ENCODE measurements at regions not wholly inside any gene's neighbourhood (a gene's known extent, or its start where the extent isn't known, plus 50 kb on each side); places are given as distances from the start of the nearest gene placed in this dataset.

DNA sequence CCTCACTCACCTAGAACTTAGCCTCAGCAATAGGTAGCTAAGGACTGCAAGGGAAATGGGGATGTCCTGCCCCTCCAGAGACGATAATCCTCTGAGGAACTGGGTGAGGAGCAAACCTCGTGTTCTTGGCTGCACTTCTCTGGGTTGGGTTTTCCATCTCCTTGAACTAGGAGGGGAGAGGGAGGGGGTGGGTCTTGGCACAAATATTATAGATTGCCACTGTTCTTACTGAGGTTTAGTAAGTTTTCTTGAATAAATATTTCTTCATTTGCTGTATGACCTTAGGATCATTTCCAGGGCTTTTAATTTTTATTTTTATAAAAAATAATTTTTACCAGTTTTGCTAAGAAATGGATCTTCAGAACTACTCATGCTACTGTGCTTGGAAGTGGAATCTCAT lies 406.7 kb upstream of the FZD8 start:
- POLR2A ChIA-PET = no interaction called here
- in situ Hi-C loops (cut with MboI) = no loop called here
- H3K9ac ChIP-seq (ENCODE audit: control insufficient read depth, insufficient read depth, low read length) = no peak overlapping the region
- no peak overlapping the region for H2AFZ ChIP-seq (ENCODE audit: control insufficient read depth, low read depth, low read length)
- H3K4me1 ChIP-seq (ENCODE audit: control insufficient read depth, insufficient read depth, low read length) = no peaks in the 10 kb centered on the region
- intact Hi-C loops (cut with micrococcal nuclease; ENCODE audit: unreplicated experiment) = no loop called here
- FAIRE-seq (no peak), ATAC-seq (no peak), DNase-seq (ENCODE audit: low read depth, low spot score) (no peak)
- RAD21 ChIA-PET (ENCODE audit: unreplicated experiment) = no interaction called here
- H3K27ac ChIP-seq (ENCODE audit: control insufficient read depth, insufficient read depth) = no peak overlapping the region
- H4K20me1 ChIP-seq (ENCODE audit: control insufficient read depth, insufficient read depth) = no peaks in the 10 kb centered on the region
- no peak overlapping the region for H3K4me2 ChIP-seq (ENCODE audit: control insufficient read depth, insufficient read depth)
- no peak overlapping the region for H3K4me3 ChIP-seq
- H3K9me3 ChIP-seq (replicated peaks; ENCODE audit: control insufficient read depth, insufficient read depth, low read length) = no peaks in the 10 kb centered on the region
- no peaks in the 10 kb centered on the region for H3K27me3 ChIP-seq (replicated peaks in 1 of 2; ENCODE audit: control insufficient read depth in 2 of 2, insufficient read depth in 2 of 2, low read length in 1 of 2)
- CTCF ChIA-PET = no interaction called here
- WGBS (ENCODE audit: insufficient coverage, insufficient replicate concordance, low lambda C conversion rate, missing lambda C conversion rate) = 0% methylated on average over 2 of the region's 2 CpGs
- no peaks in the 10 kb centered on the region for H3K36me3 ChIP-seq (ENCODE audit: control insufficient read depth in 2 of 2, insufficient read depth in 2 of 2, low read length in 1 of 2)
- TF ChIP-seq MXI1 (IDR thresholded peaks at IDR 0.05; ENCODE audit: low read depth, low read length) = no peak
- TF ChIP-seq, protein P1, sequence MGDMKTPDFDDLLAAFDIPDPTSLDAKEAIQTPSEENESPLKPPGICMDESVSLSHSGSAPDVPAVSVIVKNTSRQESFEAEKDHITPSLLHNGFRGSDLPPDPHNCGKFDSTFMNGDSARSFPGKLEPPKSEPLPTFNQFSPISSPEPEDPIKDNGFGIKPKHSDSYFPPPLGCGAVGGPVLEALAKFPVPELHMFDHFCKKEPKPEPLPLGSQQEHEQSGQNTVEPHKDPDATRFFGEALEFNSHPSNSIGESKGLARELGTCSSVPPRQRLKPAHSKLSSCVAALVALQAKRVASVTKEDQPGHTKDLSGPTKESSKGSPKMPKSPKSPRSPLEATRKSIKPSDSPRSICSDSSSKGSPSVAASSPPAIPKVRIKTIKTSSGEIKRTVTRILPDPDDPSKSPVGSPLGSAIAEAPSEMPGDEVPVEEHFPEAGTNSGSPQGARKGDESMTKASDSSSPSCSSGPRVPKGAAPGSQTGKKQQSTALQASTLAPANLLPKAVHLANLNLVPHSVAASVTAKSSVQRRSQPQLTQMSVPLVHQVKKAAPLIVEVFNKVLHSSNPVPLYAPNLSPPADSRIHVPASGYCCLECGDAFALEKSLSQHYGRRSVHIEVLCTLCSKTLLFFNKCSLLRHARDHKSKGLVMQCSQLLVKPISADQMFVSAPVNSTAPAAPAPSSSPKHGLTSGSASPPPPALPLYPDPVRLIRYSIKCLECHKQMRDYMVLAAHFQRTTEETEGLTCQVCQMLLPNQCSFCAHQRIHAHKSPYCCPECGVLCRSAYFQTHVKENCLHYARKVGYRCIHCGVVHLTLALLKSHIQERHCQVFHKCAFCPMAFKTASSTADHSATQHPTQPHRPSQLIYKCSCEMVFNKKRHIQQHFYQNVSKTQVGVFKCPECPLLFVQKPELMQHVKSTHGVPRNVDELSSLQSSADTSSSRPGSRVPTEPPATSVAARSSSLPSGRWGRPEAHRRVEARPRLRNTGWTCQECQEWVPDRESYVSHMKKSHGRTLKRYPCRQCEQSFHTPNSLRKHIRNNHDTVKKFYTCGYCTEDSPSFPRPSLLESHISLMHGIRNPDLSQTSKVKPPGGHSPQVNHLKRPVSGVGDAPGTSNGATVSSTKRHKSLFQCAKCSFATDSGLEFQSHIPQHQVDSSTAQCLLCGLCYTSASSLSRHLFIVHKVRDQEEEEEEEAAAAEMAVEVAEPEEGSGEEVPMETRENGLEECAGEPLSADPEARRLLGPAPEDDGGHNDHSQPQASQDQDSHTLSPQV (IDR thresholded peaks at IDR 0.05) = no peak
- no peak for TF ChIP-seq TBL1XR1 (IDR thresholded peaks at IDR 0.05; ENCODE audit: low read depth, low read length)
- TF ChIP-seq, protein P2, sequence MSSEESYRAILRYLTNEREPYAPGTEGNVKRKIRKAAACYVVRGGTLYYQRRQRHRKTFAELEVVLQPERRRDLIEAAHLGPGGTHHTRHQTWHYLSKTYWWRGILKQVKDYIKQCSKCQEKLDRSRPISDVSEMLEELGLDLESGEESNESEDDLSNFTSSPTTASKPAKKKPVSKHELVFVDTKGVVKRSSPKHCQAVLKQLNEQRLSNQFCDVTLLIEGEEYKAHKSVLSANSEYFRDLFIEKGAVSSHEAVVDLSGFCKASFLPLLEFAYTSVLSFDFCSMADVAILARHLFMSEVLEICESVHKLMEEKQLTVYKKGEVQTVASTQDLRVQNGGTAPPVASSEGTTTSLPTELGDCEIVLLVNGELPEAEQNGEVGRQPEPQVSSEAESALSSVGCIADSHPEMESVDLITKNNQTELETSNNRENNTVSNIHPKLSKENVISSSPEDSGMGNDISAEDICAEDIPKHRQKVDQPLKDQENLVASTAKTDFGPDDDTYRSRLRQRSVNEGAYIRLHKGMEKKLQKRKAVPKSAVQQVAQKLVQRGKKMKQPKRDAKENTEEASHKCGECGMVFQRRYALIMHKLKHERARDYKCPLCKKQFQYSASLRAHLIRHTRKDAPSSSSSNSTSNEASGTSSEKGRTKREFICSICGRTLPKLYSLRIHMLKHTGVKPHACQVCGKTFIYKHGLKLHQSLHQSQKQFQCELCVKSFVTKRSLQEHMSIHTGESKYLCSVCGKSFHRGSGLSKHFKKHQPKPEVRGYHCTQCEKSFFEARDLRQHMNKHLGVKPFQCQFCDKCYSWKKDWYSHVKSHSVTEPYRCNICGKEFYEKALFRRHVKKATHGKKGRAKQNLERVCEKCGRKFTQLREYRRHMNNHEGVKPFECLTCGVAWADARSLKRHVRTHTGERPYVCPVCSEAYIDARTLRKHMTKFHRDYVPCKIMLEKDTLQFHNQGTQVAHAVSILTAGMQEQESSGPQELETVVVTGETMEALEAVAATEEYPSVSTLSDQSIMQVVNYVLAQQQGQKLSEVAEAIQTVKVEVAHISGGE (CRISPR knock-in tag; IDR thresholded peaks at IDR 0.05) = no peak
- no peak for TF ChIP-seq RCOR1 (conservative IDR thresholded peaks at IDR 0.05; ENCODE audit: low read depth, low read length)
- no peak for TF ChIP-seq SREBF1 (IDR thresholded peaks at IDR 0.05; ENCODE audit: low read length)
- no peak for TF ChIP-seq YBX1 (IDR thresholded peaks at IDR 0.05)
- no TSS peak for BruUV-seq (replicated peaks)
- SMC1A ChIA-PET (ENCODE audit: uncharacterized antibody, unreplicated experiment) = no interaction called here
- no peaks in the 10 kb centered on the region for H3K79me2 ChIP-seq (ENCODE audit: control insufficient read depth, insufficient read depth, low read length)
